Activated B cell treated with CpG ODN at 0.5 μM for 24 hours (primary cell): ENCODE measurements at regions not wholly inside any gene's neighbourhood (a gene's known extent, or its start where the extent isn't known, plus 50 kb on each side); places are given as distances from the start of the nearest gene placed in this dataset.

Experiments used
- ATAC-seq: fragments of 200-7000 bp; cut with Tn5 transposase; one replicate; pipeline ENCODE4 v1.10.0; 2021; ENCODE audit warnings: low read depth, mild to moderate bottlenecking, moderate library complexity
- CTCF ChIA-PET: fragments of 350-600 bp; sonication (Branson Sonifier 250); formaldehyde crosslinking; loops from one replicate; lab custom pipeline; 2021; ENCODE audit warnings: antibody characterized with exemption; lab: Charles Lee
- POLR2A ChIA-PET: fragments of 350-600 bp; sonication (Branson Sonifier 250); formaldehyde crosslinking; loops from one replicate; lab custom pipeline; 2021; ENCODE audit warnings: antibody characterized with exemption; lab: Charles Lee
- DNase-seq: peaks from one replicate; pipeline ENCODE4 v3.0.0; 2022
- H3K27ac Mint-ChIP-seq: one replicate; pipeline ENCODE4 v1.8.0; 2020; ENCODE audit warnings: mixed read lengths
- H3K27me3 Mint-ChIP-seq: one replicate; pipeline ENCODE4 v1.8.0; 2021; ENCODE audit warnings: mixed read lengths
- H3K36me3 Mint-ChIP-seq: one replicate; pipeline ENCODE4 v1.8.0; 2021; ENCODE audit warnings: low read depth, mixed read lengths
- H3K4me1 Mint-ChIP-seq: one replicate; pipeline ENCODE4 v1.8.0; 2021; ENCODE audit warnings: mixed read lengths
- H3K4me3 Mint-ChIP-seq: one replicate; pipeline ENCODE4 v1.8.0; 2020; ENCODE audit warnings: mild to moderate bottlenecking, mixed read lengths
- H3K9me3 Mint-ChIP-seq: one replicate; pipeline ENCODE4 v1.8.0; 2020; ENCODE audit warnings: mixed read lengths
- intact Hi-C: fragments of 100-400 bp; cut with micrococcal nuclease; formaldehyde crosslinking; loops from one replicate; pipeline ENCODE4 v1.15.1; 2024
- TF ChIP-seq, protein P1 (sequence below): fragments of 200-600 bp; IDR thresholded peaks from one replicate; pipeline ENCODE4 v1.8.0; 2022; ENCODE audit warnings: antibody characterized with exemption, mild to moderate bottlenecking

DNA sequence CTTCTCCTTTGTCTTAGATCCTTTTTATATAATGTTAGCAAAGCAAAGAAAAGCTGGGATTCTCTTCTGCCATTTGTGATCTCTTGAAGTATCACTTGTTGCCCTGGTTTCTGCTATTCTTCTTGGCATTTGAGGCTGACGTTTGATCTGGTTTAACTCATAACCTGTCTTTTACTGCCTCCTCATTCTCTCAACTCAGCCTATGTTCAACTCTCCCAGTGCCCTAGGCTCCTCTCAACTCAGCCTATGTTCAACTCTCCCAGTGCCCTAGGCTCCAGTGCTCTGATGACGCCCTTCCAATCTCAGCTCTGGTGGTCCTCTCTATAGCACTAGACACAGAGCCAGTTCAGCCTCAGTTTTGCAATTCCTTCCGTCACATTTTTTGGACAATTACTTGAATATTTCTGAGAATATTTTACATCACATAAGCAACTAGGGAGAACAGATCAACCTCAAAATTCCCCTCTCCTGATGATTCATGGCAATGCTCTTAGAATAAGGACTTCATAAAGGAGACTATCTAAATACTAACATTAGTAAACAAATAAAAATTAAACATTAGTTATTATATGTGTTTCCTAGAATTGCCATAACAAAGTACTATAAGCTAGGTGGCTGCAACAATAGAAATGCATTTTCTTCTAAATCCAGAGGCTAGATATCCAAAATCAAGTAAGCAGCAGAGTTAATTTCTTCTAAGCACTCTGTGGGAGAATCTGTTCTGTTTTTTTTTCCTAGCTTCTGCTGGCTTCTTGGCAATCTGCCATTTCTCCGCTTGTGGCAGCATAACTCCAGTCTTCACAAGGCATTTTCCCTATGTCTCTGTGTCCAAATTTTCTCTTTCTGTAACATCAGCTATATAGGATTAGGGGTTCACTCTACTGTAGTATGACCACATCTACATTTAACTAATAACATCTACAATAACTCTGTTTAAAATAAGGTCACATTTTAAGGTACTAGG is 662.1 kb upstream of the FTMT start:
- Mint-ChIP-seq H3K9me3 (no peaks in the 10 kb centered on the region), H3K4me3 (no peak overlapping the region), H3K27ac (no peak overlapping the region), H3K36me3 (no peaks in the 10 kb centered on the region), H3K27me3 (no peaks in the 10 kb centered on the region), H3K4me1 (no peaks in the 10 kb centered on the region)
- intact Hi-C loops, result no loop called here
- TF ChIP-seq, protein P1, sequence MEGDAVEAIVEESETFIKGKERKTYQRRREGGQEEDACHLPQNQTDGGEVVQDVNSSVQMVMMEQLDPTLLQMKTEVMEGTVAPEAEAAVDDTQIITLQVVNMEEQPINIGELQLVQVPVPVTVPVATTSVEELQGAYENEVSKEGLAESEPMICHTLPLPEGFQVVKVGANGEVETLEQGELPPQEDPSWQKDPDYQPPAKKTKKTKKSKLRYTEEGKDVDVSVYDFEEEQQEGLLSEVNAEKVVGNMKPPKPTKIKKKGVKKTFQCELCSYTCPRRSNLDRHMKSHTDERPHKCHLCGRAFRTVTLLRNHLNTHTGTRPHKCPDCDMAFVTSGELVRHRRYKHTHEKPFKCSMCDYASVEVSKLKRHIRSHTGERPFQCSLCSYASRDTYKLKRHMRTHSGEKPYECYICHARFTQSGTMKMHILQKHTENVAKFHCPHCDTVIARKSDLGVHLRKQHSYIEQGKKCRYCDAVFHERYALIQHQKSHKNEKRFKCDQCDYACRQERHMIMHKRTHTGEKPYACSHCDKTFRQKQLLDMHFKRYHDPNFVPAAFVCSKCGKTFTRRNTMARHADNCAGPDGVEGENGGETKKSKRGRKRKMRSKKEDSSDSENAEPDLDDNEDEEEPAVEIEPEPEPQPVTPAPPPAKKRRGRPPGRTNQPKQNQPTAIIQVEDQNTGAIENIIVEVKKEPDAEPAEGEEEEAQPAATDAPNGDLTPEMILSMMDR, result no peak
- ChIA-PET CTCF (no interaction called here), POLR2A (no interaction called here)
- no peak for DNase-seq
- ATAC-seq, result no peak

DNA sequence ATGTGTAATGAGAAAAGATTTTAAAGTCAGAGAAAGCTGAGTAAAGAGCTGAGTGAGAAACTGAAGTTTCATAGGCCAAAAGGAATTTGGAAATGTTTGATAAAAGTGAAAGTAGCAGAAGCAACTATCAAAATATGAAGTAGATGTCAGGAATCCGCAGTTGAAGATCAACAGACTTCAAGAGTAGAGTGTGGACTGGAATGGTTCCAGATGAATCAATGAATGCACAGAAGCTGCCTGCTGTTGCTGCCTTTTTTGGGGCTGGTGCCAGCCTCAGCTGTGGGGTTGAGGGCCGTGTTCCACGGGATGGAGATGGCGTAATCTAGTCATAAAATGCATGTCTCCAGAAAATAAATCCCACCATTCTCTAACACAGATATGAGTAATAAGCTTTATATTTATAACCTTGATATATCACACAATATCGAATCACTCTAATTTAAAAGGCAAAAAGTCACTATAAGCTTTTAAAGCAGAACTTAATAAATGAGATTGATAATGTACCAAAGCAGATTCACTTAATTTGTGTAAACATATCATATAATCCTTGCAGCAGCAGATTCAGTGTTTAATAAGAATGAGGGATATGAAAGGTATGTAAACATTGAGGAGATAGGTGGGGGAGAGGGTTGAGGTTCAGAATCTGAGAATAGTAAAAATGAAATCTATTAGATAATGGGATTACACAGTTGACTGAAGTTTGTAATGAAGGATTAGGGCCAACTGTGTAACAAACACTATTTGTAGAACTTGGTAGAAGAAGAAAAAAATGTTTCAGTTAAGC is 652.3 kb upstream of the FTMT start:
- Mint-ChIP-seq H3K27me3 (no peaks in the 10 kb centered on the region), H3K4me3 (no peak overlapping the region), H3K9me3 (peaks cover 8% of the 10 kb centered on the region), H3K36me3 (no peaks in the 10 kb centered on the region), H3K27ac (no peak overlapping the region), H3K4me1 (no peaks in the 10 kb centered on the region)
- TF ChIP-seq, protein P1, result no peak
- intact Hi-C loops, result no loop called here
- ChIA-PET CTCF (no interaction called here), POLR2A (no interaction called here)
- ATAC-seq, result no peak
- DNase-seq, result no peak

DNA sequence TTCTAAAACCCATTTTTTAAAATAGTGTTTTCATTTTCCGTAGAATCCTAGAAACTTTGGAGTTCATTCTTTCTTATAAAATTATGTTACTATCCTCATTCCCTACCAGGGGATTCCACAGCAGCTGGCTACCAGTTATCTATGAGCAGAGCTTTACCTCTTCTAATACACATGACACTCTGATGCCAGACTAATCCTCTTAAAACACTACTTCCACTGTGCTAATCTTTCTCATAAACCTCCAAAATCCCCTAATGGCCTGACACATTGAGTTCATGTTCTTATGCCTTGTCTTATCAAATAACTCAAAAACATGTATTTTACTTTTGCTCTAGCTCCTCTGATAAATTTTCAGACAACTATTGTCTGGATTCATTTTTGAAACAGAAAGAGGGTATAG is 633.6 kb upstream of the FTMT start:
- ChIA-PET POLR2A (no interaction called here), CTCF (no interaction called here)
- Mint-ChIP-seq H3K36me3 (no peaks in the 10 kb centered on the region), H3K4me3 (no peak overlapping the region), H3K27me3 (no peaks in the 10 kb centered on the region), H3K9me3 (no peaks in the 10 kb centered on the region), H3K4me1 (no peaks in the 10 kb centered on the region), H3K27ac (no peak overlapping the region)
- DNase-seq, result no peak
- TF ChIP-seq, protein P1, result no peak
- ATAC-seq, result no peak
- intact Hi-C loops, result no loop called here

DNA sequence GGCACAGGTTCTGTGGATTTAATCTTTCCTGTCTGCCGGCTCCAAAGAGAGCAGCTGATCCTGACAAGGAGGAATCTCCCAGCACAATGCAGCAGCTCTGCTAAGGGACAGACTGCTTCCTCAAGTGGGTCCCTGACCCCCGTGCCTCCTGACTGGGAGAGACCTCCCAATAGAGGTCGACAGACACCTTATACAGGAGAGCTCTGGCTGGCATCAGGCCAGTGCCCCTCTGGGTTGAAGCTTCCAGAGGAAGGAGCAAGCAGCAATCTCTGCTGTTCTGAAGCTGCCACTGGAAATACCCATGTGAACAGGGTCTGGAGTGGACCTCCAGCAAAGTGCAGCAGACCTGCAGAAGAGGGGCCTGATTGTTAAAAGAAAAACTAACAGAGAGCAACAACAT is 630.2 kb upstream of the FTMT start:
- TF ChIP-seq, protein P1, result no peak
- no peak overlapping the region for H3K4me3 Mint-ChIP-seq
- no peaks in the 10 kb centered on the region for H3K27me3 Mint-ChIP-seq
- intact Hi-C loops, result no loop called here
- ATAC-seq, result no peak
- H3K4me1 Mint-ChIP-seq, result no peaks in the 10 kb centered on the region
- no peak for DNase-seq
- ChIA-PET CTCF (no interaction called here), POLR2A (no interaction called here)
- peaks cover 5% of the 10 kb centered on the region for H3K9me3 Mint-ChIP-seq
- H3K27ac Mint-ChIP-seq, result no peak overlapping the region
- H3K36me3 Mint-ChIP-seq, result no peaks in the 10 kb centered on the region

DNA sequence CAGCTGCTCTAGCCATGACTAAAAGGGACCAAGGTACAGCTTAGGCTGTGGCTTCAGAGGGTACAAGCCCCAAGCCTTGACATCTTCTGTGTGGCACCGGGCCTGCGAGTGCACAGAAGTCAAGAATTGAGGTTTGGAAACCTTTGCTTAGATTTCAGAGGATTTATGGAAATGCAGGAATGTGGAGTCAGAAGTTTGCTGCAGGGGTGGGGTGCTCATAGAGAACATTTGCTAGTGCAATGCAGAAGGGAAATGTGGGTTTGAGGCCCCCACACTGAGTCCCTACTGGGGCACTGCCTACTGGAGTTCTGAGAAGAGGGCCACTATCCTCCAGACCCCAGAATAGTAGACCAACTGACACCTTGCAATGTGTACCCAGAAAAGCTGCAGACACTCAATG is 624.9 kb upstream of the FTMT start:
- Mint-ChIP-seq H3K27ac (no peak overlapping the region), H3K4me1 (no peaks in the 10 kb centered on the region), H3K4me3 (no peak overlapping the region), H3K36me3 (no peaks in the 10 kb centered on the region), H3K27me3 (no peaks in the 10 kb centered on the region), H3K9me3 (peaks cover 23% of the 10 kb centered on the region)
- POLR2A ChIA-PET, result no interaction called here
- TF ChIP-seq, protein P1, result no peak
- intact Hi-C loops, result no loop called here
- no peak for ATAC-seq
- CTCF ChIA-PET, result no interaction called here
- no peak for DNase-seq
